NCI-H2227 treated with DMSO at 0.1 percent for 48 hours (cell line): ENCODE measurements at regions not wholly inside any gene's neighbourhood (a gene's known extent, or its start where the extent isn't known, plus 50 kb on each side); places are given as distances from the start of the nearest gene placed in this dataset.
"Not testable (repeated sequence)": the region's sequence is repeated elsewhere in the genome, so short reads cannot be mapped to it uniquely, and the experiment has no call there.

Source experiments
- DNase-seq: peaks from one replicate; lab custom pipeline; 2025; lab: John Stamatoyannopoulos, UW

DNA sequence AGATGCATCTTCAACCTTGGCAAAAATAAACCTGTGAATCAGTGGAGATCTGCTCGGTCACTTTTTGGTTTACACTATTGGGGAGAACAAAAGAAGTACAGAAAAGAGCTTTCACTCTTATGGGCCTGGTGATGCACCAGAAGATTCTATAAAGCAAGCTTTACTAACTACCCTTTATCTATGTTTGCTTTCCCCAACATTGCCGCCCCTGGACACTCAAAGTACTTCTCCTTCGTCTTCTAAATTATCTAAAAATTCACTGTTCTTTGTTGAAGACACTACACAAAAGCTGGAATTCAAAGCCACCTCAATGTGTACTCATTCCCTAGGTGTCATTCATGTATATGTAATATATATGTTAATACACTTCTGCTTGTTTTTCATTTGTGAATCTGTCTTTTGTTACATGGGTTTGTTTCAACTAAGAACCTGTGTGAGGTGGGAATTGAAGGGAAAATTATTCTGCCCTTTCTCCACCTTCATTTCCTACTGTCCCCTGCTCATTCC lies 97.9 kb upstream of the BTN3A2 start:
- DNase-seq, result no peak

DNA sequence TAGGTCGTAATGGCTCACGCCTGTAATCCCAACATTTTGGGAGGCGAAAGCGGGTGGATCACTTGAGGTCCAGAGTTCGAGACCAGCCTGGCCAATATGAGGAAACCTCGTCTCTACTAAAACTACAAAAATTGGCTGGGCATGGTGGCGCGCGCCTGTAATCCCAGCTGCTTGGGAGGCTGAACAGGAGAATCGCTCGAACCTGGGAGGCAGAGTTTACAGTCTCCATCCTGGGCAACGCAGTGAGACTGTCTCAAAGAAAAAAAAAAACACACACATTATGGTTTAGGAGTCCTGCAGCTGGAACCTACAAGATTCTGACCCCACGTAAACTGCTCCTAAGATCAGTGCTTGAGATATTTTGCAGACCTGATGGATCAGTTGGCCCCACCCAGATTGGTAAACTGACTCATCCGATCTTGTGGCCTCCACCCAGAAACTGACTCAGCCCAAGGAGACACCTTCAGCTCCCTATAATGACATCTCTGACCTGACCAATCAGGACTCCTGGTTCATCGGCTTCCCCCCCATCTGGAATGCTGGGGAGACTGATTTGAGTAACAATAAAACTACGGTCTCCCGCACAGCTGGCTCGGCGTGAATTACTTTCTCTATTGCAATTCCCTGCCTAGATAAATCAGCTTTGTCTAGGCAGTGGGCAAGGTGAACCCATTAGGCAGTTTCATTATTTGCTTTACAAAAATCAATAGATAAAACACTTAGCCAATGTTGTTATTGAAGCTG lies 96.2 kb upstream of the BTN3A2 start:
- peak; percentile 27 for DNase-seq

DNA sequence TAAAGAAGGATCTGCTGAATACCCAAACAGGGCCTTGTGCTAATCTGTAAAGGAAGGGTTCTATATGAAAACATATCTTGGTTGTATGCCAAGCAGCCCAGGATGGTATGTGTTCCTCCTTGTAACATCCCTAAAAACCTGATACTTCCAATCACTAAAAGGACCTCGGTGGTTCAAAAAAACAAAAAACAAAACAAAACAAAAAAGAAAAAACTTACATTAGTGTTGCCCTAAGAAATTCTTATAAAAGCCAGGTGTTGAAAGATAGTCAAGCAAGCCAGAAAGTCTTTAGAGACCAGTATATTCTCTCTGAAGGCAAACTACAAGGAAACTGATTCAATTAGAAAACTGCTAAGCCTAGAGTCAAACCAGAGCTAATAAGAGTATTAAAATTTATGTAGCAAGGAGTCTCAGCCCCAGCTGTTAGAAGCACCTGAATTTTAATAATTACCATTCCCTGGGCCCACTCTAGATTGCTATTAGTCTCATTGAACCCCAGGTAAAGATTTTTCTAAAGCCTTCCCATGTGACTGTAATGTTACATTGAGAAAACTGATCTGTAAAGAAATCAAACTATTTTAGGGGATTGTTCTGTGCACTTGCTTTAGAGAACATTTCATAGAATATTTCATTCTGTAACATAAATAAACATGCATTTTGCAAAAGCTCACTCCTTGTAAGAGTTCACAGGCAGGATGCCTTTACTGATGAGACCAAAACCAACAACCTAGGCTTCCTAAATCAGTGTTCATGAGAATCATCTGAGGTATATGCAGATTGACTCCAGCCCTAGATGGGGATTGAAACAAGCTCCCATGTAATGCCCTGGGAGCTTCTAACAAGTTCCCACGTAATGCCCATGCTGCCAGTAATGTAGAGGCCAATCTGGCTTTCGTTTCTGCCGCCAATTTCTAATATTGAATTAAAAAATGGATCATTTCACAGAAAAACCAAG lies 95.2 kb upstream of the BTN3A2 start:
- DNase-seq, result no peak

DNA sequence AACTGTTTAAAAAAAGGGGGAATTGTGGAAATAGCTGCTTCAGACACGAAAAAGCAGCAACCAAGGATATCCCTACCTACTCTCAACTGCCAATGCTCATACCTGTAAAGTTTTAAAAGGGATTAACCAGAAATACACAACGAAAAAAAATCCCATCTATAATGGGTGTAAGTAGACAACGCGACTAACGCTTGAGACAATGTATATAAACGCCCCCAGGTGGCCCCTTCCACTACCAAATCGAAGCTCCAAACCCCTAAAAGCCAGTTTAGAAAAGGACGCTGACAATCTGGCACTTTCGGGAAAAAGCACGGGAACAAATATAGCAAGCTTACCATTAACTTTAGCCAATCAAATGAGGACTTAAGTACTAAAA lies 94.5 kb upstream of the BTN3A2 start:
- DNase-seq, result peak; percentile 56

DNA sequence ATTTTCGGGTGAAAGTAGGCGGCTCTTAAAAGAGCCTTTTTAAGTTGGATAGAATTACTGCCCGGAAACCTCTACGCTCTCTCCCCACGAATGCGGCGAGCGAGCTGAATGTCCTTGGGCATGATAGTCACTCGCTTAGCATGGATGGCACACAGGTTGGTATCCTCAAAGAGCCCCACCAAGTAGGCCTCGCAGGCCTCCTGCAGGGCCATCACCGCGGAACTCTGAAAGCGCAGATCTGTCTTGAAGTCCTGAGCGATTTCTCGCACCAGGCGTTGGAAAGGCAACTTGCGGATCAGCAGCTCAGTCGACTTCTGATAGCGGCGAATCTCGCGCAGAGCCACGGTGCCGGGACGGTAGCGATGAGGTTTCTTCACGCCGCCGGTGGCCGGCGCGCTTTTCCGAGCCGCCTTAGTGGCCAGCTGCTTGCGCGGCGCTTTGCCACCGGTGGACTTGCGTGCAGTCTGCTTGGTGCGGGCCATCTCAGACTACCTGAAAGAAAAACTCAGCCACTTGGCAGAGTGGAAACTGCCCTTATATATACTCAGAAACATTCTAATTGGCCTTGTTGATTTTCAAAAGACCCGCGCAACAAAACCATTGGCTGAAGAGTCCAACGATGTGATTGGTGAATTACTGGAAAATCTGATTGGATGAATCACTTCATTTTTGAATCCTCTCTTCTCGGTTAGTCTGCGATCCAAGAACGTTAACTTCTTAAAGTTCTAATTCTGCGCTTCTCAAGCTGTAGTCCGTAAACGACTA lies 93.9 kb upstream of the BTN3A2 start:
- DNase-seq, result peak; percentile 95

DNA sequence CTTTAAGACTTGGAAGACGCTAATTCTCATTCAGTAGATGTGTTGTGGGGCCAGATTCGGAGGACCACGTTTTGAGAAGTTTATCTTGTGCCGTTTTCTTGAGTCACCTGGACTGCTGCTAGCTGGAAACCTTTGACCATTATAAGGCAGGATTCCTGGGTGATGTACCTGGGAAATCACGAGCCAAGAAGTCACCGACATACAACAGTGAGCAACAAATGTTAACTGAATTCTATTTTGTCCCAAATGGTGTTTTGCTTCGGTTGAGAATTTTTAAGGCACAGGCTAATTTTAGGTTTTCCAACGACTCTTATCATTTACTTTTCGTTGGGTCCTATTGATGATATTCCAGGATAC lies 93.4 kb upstream of the BTN3A2 start:
- no peak for DNase-seq

DNA sequence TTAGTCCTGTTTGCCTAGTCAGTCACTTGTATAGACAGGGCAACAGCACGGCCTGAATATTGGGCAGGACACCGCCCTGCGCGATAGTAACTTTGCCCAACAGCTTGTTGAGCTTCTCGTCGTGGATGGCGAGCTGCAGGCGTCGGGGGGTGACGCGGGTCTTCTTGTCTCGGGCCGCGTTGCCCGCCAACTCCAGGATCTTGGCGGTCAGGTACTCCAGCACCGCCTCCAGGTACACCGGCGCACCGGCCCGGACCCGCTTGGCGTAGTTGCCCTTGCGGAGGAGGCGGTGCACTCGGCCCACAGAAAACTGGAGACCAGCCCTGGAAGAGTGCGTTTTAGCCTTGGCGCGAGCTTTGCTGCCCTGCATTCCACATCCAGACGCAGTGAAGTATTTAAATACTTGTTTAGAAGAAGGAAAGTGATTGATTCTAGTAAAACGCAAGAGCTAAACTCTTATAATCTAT lies 92.8 kb upstream of the BTN3A2 start:
- DNase-seq, result no peak

DNA sequence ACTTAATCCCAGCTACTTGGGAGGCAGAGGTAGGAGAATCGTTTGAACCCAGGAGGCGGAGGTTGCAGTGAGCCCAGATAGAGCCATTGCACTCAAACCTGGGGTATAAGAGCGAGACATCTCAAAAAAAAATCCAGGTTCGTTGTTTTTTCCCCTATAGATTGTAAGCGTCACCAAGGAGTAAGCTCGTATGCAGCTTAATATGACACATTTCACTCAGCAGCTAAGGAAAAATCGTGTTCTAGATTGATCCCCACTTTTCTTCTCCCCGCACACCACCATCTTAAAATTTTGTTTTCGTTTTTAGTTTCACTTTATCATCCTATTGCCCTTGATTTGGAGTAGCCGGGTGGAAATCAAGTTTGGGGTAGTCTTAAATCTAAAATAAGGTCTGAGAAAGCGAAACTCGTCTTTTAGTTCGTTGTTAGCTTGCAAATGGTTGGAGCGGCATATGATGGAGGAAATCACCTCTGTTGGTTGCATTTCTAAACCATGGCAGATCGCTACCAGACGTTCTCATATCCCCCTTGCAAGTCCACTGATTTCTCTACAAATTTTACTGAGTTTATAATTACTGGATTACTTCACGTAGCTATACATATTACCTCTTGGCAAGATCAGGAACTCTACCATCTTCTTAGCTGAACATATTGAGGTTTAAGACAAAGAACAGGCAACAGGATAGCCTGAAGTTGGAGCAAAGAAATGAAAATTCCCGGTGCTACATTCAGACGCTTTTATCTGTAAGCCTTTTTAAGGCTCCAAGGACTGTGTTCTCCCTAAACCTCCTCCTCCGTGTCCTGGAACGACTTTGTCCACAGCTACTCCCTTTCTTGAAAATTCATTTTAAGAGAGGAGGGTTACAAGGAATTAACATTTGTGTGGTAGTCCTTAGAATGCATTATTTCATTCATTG lies 91.1 kb upstream of the BTN3A2 start:
- DNase-seq, result peak; percentile 65

DNA sequence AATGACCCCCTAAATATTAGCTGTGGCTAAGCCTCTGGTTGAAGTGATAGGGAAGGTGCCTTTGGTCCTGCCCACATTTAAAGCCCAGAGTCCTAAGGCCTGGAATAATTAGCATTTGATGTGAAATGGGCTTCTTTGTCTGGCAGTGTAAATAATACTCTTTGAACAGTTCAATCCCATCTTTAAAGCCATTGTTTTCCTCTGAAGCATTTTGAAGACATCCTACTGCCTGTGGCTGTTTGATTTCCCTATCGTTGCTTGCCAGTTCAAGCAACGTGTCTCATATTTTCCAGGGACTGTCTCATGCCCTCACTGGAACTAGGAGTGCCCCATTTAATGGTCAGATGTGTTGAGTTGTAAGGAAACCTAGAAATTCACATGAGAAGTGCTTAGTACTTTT lies 89.3 kb upstream of the BTN3A2 start:
- peak; percentile 19 for DNase-seq

DNA sequence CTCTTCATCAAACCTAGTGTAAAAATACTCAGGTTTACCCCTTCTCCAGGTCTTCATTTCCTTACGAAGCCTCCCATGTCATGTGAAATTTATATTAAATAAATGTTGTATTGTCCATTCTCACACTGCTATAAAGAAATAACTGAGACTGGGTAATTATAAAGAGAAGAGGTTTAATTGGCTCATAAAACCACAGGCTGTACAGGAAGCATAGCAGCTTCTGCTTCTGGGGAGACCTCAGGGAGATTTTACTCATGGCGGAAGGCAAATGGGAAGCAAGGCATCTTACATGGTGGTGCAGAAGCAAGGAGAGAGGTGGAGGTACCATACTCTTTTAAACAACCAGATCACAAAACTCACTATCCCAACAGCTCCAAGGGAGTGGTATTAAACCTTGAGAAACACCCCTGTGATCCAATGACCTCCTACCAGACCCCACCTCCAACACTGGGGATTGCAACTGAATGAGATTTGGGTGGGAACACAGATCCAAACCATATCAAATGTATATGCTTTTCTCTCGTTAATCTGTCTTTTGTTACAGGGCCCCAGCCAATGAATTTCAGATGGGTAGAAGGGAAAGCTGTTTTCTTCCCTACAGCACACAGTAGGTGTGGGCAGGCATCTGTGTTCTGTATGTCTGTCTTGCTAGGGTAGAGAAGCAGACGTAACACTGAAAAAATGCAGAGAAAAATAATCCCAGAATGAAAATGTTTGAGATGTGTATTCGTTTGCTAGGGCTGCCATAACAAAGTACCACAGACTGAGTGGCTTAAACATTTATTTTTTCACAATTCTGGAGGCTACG lies 88.0 kb upstream of the BTN3A2 start:
- no peak for DNase-seq

DNA sequence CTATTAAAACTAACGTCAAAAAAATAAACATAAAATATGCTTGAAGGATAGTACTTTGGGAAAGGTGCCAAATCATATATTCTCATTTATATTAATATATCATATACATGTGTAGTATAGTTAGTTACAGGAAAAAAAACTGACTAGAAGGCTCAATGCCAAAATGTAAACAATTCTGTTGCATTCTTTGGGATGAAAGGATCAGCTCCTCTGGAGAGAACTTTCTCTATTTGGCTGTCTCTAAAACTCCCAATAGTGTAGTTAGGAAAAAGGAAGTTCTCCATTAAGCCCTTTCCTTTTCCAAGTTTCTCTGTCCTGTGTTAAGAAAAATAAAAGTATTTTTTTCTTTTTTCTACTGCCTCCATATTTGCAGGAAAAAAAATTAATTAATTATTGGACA lies 86.5 kb upstream of the BTN3A2 start:
- DNase-seq, result no peak

DNA sequence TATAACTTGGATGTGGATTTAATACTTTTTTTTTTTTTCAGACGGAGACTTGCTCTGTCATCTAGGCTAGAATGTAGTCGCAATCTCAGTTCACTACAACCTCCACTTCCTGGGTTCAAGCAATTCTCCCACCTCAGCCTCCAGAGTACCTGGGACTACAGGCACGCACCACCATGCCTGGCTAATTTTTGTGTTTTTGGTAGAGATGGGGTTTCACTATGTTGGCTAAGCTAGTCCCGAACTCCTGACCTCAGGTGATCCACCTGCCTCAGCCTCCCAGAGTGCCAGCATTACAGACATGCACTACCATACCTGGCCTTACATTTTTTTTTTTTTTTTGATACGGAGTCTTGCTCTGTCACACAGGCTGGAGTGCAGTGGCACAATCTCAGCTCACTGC lies 85.6 kb upstream of the BTN3A2 start:
- DNase-seq, result not testable (repeated sequence)

DNA sequence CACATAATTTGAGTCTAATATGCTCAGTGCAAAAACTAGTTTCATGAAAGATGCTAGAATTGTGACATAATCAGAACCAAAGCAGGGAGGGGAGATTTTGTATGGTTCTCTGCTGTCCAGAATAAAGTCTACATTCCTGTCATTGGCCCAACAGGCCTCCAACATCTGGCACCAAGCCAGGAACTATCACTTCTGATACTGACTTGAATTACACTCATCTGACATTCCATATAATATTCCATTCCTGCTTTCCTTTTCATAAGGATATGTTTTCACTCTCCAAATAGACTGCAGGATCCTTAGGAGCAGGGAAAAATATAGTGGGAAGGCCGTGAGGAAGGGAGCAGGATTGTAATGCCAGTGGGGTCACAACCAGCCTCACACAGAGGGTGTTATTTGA lies 84.6 kb upstream of the BTN3A2 start:
- DNase-seq, result no peak

DNA sequence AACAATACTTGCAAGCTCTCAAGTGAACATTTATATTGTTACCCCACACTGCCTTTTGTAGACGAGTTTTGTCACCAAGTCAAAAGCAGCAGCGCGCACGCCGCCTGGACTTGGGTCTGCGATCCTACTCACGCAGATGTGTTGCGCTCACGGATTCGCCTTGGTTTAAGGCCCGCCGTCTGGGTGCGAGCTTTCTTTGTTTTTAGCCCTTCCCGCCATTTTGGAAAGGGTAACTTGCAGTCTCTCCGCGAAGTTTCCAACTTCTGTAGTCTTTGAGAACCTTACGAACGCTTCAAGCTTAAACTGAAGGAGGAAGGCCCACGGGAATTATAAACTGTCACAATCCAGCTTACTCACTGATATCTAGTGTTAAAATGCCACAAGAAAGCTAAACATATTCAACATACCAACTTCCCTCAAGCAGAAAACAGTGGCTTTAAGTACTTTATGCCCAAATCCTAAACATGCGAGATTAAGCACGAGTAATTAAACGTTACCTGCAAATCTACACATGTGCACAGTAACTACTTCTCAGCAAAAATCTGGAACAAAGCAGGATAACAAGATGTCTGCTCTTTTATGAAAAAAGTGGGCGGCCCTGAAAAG lies 80.4 kb upstream of the BTN3A2 start:
- DNase-seq, result peak; percentile 65

DNA sequence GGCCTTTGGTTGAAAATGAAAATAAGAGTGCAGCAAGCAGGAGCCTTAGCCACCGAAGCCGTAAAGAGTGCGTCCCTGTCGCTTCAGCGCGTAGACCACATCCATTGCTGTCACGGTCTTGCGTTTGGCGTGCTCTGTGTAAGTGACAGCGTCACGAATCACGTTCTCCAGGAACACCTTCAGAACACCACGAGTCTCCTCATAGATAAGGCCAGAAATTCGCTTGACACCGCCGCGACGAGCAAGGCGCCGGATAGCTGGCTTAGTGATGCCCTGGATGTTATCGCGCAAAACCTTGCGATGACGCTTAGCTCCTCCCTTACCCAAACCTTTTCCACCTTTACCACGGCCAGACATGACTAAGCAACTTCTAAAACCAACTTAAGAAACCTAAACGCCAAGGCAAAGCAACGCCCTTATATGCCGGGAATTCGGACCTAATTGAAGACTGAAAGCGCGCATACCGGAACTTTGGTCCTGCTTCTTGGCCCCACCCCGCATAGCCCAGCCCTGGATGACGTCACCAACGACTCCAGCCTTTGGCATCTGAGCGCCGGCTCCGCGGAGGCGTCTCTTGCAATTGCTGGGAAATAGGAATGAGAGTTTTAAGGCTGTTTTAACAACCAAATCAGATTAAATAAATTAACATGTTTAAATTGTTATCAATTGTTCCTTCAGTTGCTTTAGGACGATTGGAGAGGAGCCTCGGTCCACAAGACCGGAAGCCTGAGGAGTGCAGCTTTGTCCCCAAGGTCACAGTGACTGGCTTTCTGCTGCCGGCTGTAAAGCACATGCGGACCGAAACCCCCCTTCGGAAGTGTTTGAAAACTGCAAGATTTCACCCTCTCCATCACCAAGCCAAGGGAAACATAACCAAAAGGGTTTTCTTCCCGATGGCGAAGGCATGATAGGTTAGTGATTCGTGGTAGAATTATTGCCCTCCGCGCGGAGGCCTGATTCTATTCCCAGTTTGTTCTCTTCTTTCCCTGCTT lies 79.6 kb upstream of the BTN3A2 start:
- DNase-seq, result peak; percentile 98

DNA sequence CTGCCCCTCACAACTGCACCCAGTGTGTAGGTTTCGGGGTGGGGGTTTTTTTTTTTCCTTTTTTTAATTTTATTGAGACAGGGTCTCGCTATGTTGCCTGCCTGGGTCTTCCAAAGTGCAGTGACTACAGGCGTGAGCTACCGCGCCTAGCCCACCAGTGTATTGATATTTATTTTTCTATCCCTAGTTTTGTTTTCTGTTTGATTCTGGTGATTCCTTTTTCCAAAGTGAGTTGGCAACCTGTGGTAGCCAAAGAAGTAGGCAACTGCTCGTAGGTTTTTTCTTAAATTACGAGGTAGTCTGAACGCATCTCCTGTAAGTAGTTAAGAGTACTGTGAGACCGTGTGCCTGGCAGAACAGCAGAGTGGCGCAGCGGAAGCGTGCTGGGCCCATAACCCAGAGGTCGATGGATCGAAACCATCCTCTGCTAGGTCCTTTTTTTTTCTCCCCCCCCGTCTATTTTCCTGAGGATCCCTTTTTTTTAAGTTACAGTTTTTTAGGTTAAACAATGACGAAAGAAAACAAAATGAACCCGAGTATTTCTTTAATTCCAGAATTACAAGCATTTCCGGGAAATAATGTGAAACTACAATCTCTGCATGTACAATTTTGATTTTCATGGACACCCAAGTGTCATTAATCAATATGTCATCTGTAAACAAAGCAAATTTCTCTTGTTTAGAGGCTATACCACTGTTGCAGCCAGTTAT lies 78.7 kb upstream of the BTN3A2 start:
- peak; percentile 85 for DNase-seq

DNA sequence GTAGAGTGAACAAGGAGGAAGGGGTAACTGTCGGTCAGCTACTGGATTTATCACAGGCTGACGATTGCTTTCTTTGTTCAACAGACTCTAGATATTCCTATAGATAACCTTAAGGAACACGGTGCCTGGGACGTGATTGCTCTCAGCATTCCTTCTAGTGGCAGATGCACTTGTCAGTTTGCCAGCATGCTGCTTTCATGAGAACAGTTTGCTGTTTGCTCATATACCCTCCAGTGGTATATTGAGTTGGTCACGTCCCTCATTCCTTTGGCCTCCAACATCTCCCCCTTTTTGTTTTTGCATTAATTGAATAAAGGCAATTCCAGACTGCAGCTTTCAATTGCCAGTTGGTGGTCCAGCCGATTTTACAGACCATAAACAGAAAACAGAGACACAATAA lies 76.8 kb upstream of the BTN3A2 start:
- DNase-seq, result no peak

DNA sequence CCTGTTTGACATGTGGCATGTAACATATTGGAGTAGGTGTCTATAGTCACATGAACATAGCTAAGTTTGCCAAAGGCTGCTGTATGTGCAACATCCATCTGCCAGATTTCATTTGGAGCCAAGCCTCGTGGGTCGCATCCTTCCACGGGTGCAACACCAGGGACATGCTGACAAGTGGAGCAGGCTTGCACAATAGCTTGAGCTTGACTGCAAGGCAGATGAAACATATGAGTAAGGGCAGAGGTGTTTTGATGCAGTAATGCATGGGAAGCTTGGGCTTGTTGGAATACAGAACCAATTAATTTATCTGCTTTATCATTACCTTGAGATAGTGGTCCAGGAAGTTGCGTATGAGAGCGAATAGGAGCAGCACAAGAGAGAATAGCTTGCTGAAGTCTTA lies 74.1 kb upstream of the BTN3A2 start:
- DNase-seq, result no peak
